ENCODE measurements at regions not wholly inside any gene's neighbourhood (a gene's known extent, or its start where the extent isn't known, plus 50 kb on each side); places are given as distances from the start of the nearest gene placed in this dataset.
"Not testable (repeated sequence)": the region's sequence is repeated elsewhere in the genome, so short reads cannot be mapped to it uniquely, and the experiment has no call there.

DNA sequence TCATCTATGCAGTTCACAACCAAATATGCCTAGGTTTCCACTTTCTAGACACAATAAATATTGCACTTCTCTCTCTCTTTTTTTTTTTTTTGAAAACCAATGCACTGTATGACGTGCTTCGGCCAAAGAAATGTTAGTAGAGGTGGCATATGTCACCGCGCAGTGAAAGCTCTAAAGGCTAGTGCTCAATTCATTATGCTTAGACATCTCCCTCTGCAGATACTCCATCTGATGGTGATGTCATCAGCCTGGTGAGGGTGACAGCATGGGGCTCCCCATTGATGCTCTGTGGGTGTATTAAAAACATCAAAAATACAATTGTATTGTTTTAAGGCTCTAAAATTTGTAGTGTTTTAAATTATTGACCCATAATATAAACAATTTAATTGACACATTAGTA lies 608.8 kb upstream of the C16orf82 start:
- no peaks in the 10 kb centered on the region for H3K4me1 Mint-ChIP-seq
- peaks cover 6 to 20% of the 10 kb centered on the region in 2 donors for H3K27me3 Mint-ChIP-seq
- Histone ChIP-seq H3K27me3 (ENCODE audit: insufficient read depth, low read length, poor library complexity, severe bottlenecking) (no peaks in the 10 kb centered on the region), H3K4me3 (ENCODE audit: low read length) (no peak overlapping the region), H3K4me1 (ENCODE audit: insufficient read depth, low read length) (no peaks in the 10 kb centered on the region), H3K27ac (ENCODE audit: low read depth, low read length) (no peak overlapping the region), H3K36me3 (ENCODE audit: insufficient read depth, low read length) (no peaks in the 10 kb centered on the region), H3K9me3 (ENCODE audit: low read length) (no peaks in the 10 kb centered on the region)
- no peak overlapping the region for H3K4me3 Mint-ChIP-seq
- H3K36me3 Mint-ChIP-seq = no peaks in the 10 kb centered on the region
- ChIA-PET POLR2A (no interaction called here), CTCF (no interaction called here)
- H3K27ac Mint-ChIP-seq = no peak overlapping the region
- peaks cover 0 to 5% (median 2%) of the 10 kb centered on the region in 5 donors for H3K9me3 Mint-ChIP-seq
- no peak for DNase-seq

DNA sequence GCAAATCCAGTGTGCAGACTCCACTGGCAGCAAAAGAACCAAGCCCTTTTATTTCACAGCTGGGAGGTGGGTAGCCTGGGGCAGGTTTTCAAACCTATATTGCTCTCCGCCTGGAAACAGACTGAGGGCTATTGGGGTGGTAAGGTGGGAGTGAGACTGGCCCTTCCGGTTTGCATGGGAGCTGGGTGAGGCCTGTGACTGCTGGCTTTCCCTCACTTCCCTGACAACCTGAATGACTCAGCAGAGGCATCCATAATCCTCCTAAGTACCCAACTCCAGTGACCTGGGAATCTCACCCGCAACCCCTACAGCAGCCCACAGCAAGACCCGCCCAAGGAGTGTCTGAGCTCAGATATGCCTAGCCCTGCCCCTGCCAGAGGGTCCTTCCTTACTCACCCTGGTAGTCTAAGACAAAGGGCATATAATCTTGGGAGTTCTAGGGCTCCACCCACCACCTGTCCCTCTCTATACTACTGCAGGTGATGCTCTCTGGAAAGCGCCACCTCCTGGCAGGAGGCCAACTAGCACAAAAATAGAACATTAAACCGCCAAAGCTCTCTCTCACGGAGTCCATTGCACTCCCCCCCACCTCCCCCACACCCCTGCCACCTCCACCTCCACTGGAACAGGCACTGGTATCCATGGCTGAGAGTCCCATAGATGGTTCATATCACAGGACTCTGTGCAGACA lies 602.0 kb upstream of the C16orf82 start:
- CTCF ChIA-PET = interaction anchor here (1.3 kb wide), 1 partner anchor 11 kb away, joined by 3 read pairs; no protein-coding TSS in a partner anchor
- no peaks in the 10 kb centered on the region for H3K27me3 ChIP-seq (ENCODE audit: insufficient read depth, low read length, poor library complexity, severe bottlenecking)
- no peaks in the 10 kb centered on the region for H3K9me3 ChIP-seq (ENCODE audit: low read length)
- H3K4me3 ChIP-seq (ENCODE audit: low read length) = no peak overlapping the region
- H3K27ac Mint-ChIP-seq = no peak overlapping the region
- H3K4me1 Mint-ChIP-seq = no peaks in the 10 kb centered on the region
- H3K4me3 Mint-ChIP-seq = no peak overlapping the region
- POLR2A ChIA-PET = no interaction called here
- H3K9me3 Mint-ChIP-seq = peaks cover 0 to 9% (median 2%) of the 10 kb centered on the region in 5 donors
- DNase-seq = no peak
- H3K4me1 ChIP-seq (ENCODE audit: insufficient read depth, low read length) = no peaks in the 10 kb centered on the region
- H3K27ac ChIP-seq (ENCODE audit: low read depth, low read length) = no peak overlapping the region
- no peaks in the 10 kb centered on the region for H3K36me3 ChIP-seq (ENCODE audit: insufficient read depth, low read length)
- H3K36me3 Mint-ChIP-seq = peaks cover 0 to 7% (median 0%) of the 10 kb centered on the region in 3 donors
- peaks cover 15 to 18% of the 10 kb centered on the region in 2 donors for H3K27me3 Mint-ChIP-seq

DNA sequence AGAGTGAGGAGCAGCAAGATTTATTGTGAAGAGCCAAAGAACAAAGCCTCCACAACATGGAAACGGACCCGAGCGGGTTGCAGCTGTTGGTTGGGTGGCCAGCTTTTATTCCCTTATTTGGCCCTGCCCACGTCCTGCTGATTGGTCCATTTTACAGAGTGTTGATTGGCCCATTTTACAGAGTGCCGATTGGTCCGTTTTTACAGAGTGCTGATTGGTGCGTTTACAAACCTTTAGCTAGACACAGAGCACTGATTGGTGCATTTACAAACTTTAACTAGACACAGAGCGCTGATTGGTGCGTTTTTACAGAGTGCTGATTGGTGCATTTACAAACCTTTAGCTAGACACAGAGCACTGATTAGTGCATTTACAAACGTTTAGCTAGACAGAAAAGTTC lies 592.3 kb upstream of the C16orf82 start:
- H3K27me3 ChIP-seq (ENCODE audit: insufficient read depth, low read length, poor library complexity, severe bottlenecking); H3K27ac Mint-ChIP-seq; H3K9me3 ChIP-seq (ENCODE audit: low read length); CTCF ChIA-PET; DNase-seq; H3K4me3 Mint-ChIP-seq; H3K4me3 ChIP-seq (ENCODE audit: low read length); H3K4me1 ChIP-seq (ENCODE audit: insufficient read depth, low read length); H3K27me3 Mint-ChIP-seq; H3K36me3 ChIP-seq (ENCODE audit: insufficient read depth, low read length); H3K27ac ChIP-seq (ENCODE audit: low read depth, low read length); H3K4me1 Mint-ChIP-seq; POLR2A ChIA-PET: not testable (repeated sequence)
- H3K9me3 Mint-ChIP-seq = peaks cover 15 to 34% (median 18%) of the 10 kb centered on the region in 5 donors
- peaks cover 0 to 25% (median 0%) of the 10 kb centered on the region in 3 donors for H3K36me3 Mint-ChIP-seq

DNA sequence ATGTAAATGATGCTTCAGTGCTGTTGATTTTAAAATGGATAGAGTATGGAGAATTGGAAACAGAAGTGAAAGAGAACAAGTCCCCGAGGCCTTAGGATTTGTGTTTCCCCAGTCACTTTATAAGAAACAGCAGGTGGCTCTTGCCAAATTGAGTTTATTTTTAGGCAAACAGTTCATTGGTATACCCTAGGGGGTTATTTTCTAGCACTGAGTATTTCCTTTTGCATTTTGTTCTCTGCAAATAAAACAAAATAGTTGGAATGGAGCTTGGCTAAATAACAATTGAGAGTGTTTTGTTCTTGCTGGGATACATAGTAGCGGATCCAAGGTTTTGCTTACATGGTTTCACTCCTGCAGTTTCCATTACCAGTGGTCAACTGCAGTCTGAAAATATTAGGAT lies 591.1 kb upstream of the C16orf82 start:
- POLR2A ChIA-PET = no interaction called here
- CTCF ChIA-PET = no interaction called here
- Mint-ChIP-seq H3K27me3 (peaks cover 2 to 3% of the 10 kb centered on the region in 2 donors), H3K27ac (no peak overlapping the region), H3K4me3 (no peak overlapping the region), H3K36me3 (peaks cover 0 to 26% (median 0%) of the 10 kb centered on the region in 3 donors), H3K9me3 (peaks cover 15 to 35% (median 18%) of the 10 kb centered on the region in 5 donors), H3K4me1 (no peaks in the 10 kb centered on the region)
- H3K27me3 ChIP-seq (ENCODE audit: insufficient read depth, low read length, poor library complexity, severe bottlenecking) = no peaks in the 10 kb centered on the region
- no peaks in the 10 kb centered on the region for H3K9me3 ChIP-seq (ENCODE audit: low read length)
- DNase-seq = no peak
- no peaks in the 10 kb centered on the region for H3K36me3 ChIP-seq (ENCODE audit: insufficient read depth, low read length)
- no peak overlapping the region for H3K27ac ChIP-seq (ENCODE audit: low read depth, low read length)
- no peaks in the 10 kb centered on the region for H3K4me1 ChIP-seq (ENCODE audit: insufficient read depth, low read length)
- no peak overlapping the region for H3K4me3 ChIP-seq (ENCODE audit: low read length)

DNA sequence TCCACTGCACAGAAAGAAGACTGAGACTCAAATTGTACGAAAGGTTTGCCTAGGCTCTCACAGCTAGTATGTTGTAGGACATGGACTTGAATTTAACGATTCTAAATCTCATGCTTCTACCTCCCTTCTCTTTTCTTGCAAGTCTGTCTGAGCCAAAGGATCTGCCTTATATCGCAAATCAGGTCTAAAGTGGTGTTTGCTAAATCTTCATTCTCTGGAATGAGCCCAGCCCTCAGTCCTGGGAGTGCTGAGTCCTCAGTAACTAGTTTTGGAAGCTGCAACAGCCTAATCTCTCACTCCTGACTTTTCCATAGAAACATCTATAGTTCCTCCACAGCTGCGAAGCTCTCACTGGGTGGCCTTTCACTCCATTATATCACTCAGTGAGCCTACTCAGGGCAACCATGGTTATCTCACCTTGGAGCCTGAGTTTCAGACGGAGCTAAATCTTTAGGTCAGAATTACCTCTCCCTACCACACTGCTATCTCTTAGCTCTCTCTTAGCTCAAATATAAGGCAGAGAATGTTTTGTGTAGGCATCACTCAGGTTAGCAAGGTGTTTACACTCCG lies 575.5 kb upstream of the C16orf82 start:
- Histone ChIP-seq H3K4me1 (ENCODE audit: insufficient read depth, low read length) (no peaks in the 10 kb centered on the region), H3K9me3 (ENCODE audit: low read length) (no peaks in the 10 kb centered on the region), H3K27ac (ENCODE audit: low read depth, low read length) (no peak overlapping the region), H3K36me3 (ENCODE audit: insufficient read depth, low read length) (no peaks in the 10 kb centered on the region), H3K4me3 (ENCODE audit: low read length) (no peak overlapping the region), H3K27me3 (ENCODE audit: insufficient read depth, low read length, poor library complexity, severe bottlenecking) (no peaks in the 10 kb centered on the region)
- Mint-ChIP-seq H3K9me3 (no peaks in the 10 kb centered on the region), H3K27ac (peak overlapping the region in 1 of 8 donors; percentile 56), H3K4me1 (no peaks in the 10 kb centered on the region), H3K36me3 (no peaks in the 10 kb centered on the region), H3K4me3 (no peak overlapping the region), H3K27me3 (peaks cover 3 to 12% of the 10 kb centered on the region in 2 donors)
- POLR2A ChIA-PET = no interaction called here
- no peak for DNase-seq
- CTCF ChIA-PET = no interaction called here

DNA sequence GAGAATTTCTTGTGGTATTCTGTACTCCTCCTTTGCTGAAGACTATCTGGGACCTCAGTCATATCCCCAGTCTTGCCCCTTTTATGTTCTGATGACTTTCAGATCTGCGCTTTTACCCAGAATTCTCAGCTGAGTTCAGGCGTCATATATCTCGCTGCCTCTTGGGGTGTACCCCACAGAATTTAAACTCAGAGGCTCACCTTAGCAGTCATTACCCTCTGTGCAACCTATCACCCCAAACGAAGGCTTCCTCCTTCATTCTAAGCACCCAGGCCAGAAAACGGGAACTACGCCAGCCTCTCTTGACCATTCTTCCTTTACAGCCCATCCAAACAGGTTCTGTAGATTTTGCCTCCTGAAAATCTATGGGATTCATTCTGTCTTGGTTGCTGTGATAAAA lies 574.8 kb upstream of the C16orf82 start:
- Mint-ChIP-seq H3K27ac (no peak overlapping the region), H3K9me3 (no peaks in the 10 kb centered on the region), H3K4me3 (no peak overlapping the region), H3K36me3 (no peaks in the 10 kb centered on the region), H3K4me1 (no peaks in the 10 kb centered on the region), H3K27me3 (peaks cover 3 to 18% of the 10 kb centered on the region in 2 donors)
- Histone ChIP-seq H3K4me3 (ENCODE audit: low read length) (no peak overlapping the region), H3K36me3 (ENCODE audit: insufficient read depth, low read length) (no peaks in the 10 kb centered on the region), H3K27ac (ENCODE audit: low read depth, low read length) (no peak overlapping the region), H3K27me3 (ENCODE audit: insufficient read depth, low read length, poor library complexity, severe bottlenecking) (no peaks in the 10 kb centered on the region), H3K4me1 (ENCODE audit: insufficient read depth, low read length) (no peaks in the 10 kb centered on the region), H3K9me3 (ENCODE audit: low read length) (no peaks in the 10 kb centered on the region)
- POLR2A ChIA-PET = no interaction called here
- CTCF ChIA-PET = no interaction called here
- no peak for DNase-seq

DNA sequence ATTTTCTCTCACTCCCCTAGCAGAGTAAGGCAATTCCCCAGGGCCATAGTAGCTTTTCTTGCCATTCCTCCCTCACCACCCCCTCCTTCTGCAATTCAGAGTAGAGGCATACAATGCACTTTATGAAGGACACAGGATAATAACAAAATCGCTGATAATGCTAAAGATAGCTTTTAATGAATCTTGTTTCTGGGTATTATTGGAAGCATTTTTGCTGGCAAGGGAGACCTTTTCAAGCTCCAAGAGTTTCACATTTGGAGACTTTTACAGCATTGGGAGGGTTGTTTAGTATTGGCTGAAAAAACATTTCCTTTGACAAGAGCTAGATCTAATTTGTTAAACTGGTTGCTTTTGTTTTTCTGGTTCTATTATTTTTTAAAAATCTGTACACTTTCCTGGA lies 573.0 kb upstream of the C16orf82 start:
- H3K9me3 Mint-ChIP-seq = no peaks in the 10 kb centered on the region
- no peaks in the 10 kb centered on the region for H3K4me1 Mint-ChIP-seq
- H3K27me3 Mint-ChIP-seq = peaks cover 3 to 16% of the 10 kb centered on the region in 2 donors
- H3K36me3 Mint-ChIP-seq = no peaks in the 10 kb centered on the region
- Histone ChIP-seq H3K27ac (ENCODE audit: low read depth, low read length) (no peak overlapping the region), H3K4me1 (ENCODE audit: insufficient read depth, low read length) (no peaks in the 10 kb centered on the region), H3K9me3 (ENCODE audit: low read length) (no peaks in the 10 kb centered on the region), H3K27me3 (ENCODE audit: insufficient read depth, low read length, poor library complexity, severe bottlenecking) (no peaks in the 10 kb centered on the region), H3K36me3 (ENCODE audit: insufficient read depth, low read length) (no peaks in the 10 kb centered on the region), H3K4me3 (ENCODE audit: low read length) (no peak overlapping the region)
- CTCF ChIA-PET = no interaction called here
- no peak for DNase-seq
- H3K4me3 Mint-ChIP-seq = no peak overlapping the region
- H3K27ac Mint-ChIP-seq = no peak overlapping the region
- POLR2A ChIA-PET = no interaction called here

DNA sequence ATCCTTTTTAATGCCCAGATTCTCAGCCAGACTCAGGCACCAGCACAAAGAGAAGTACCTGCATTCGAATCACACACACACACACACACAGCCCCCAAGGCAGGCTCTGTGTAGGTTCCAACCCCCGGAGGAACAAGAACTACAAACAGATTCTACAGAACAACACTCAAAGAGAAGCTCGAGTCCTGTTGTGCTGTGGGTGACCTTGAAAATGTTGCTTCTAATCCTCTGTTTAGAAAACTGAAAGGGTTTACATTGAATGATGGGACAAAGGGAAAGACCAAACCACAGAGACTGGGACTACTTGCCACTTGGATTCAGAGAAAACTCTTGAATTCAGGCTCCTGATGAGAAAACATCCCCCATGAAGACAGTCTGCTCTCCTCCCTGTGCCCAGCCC lies 568.8 kb upstream of the C16orf82 start:
- ChIA-PET POLR2A (no interaction called here), CTCF (no interaction called here)
- H3K4me3 ChIP-seq (ENCODE audit: low read length) = no peak overlapping the region
- no peak for DNase-seq
- H3K27me3 ChIP-seq (ENCODE audit: insufficient read depth, low read length, poor library complexity, severe bottlenecking) = no peaks in the 10 kb centered on the region
- no peaks in the 10 kb centered on the region for H3K4me1 ChIP-seq (ENCODE audit: insufficient read depth, low read length)
- peaks cover 0 to 8% (median 0%) of the 10 kb centered on the region in 3 donors for H3K4me1 Mint-ChIP-seq
- peak overlapping the region in 1 of 8 donors; percentile 31 for H3K27ac Mint-ChIP-seq
- H3K27ac ChIP-seq (ENCODE audit: low read depth, low read length) = no peak overlapping the region
- no peaks in the 10 kb centered on the region for H3K9me3 ChIP-seq (ENCODE audit: low read length)
- H3K9me3 Mint-ChIP-seq = no peaks in the 10 kb centered on the region
- H3K4me3 Mint-ChIP-seq = no peak overlapping the region
- no peaks in the 10 kb centered on the region for H3K36me3 ChIP-seq (ENCODE audit: insufficient read depth, low read length)
- peaks cover 3 to 16% of the 10 kb centered on the region in 2 donors for H3K27me3 Mint-ChIP-seq
- H3K36me3 Mint-ChIP-seq = no peaks in the 10 kb centered on the region

All from CD8-positive, alpha-beta memory T cell (primary cell).